HCT116 (cell line): ENCODE measurements at regions not wholly inside any gene's neighbourhood (a gene's known extent, or its start where the extent isn't known, plus 50 kb on each side); places are given as distances from the start of the nearest gene placed in this dataset.
"Not testable (repeated sequence)": the region's sequence is repeated elsewhere in the genome, so short reads cannot be mapped to it uniquely, and the experiment has no call there.

Source experiments
- ATAC-seq: fragments of 200-7000 bp; cut with Tn5 transposase; 2 replicates; pipeline ENCODE4 v1.9.1; 2020; ENCODE audit warnings: mild to moderate bottlenecking, moderate library complexity
- BruUV-seq: library from RNA; stranded (reverse); fragments of 400-500 nt; replicated peaks from 2 replicates; lab custom pipeline; 2021; lab: Mats Ljungman, UMichigan
- CTCF ChIA-PET: fragments of 300-600 bp; sonication (Branson Sonifier 250); formaldehyde crosslinking; loops from one replicate; lab custom pipeline; 2021; ENCODE audit warnings: antibody characterized with exemption; lab: Charles Lee
- POLR2A ChIA-PET: fragments of 300-600, 350-600 bp; sonication (Branson Sonifier 250); formaldehyde crosslinking; loops from one replicate; lab custom pipeline; 2021; ENCODE audit warnings: antibody characterized with exemption; lab: Charles Lee
- RAD21 ChIA-PET, 2 experiments: fragments of 300-600 bp; sonication (Branson Sonifier 250); formaldehyde crosslinking; loops; one replicate each; lab custom pipeline; 2023; ENCODE audit warnings: low total read pairs in 2 of 2; ENCODE audit not compliant: uncharacterized antibody in 2 of 2, unreplicated experiment in 2 of 2, low non-redundant PET in 1 of 2; lab: Charles Lee
- DNase-seq: peaks from one replicate; pipeline ENCODE4 v3.0.0-alpha.2; 2010; ENCODE audit warnings: low read depth, low spot score
- H2AFZ ChIP-seq: fragments of 200-600 bp; shearing (Covaris generic), sonication (generic); 2 replicates; pipeline ENCODE4 v1.6.1; 2017; ENCODE audit warnings: low read depth, mixed run types, mixed read lengths, antibody characterized with exemption, low read length; ENCODE audit not compliant: poor library complexity, severe bottlenecking
- H3K27ac ChIP-seq: 2 replicates; pipeline ENCODE4 v1.5.1; 2012; ENCODE audit warnings: low read depth, low read length
- H3K27me3 ChIP-seq: fragments of 200-600 bp; sonication (generic); 2 replicates; pipeline ENCODE4 v1.6.1; 2016; ENCODE audit warnings: mixed run types, low read length, mixed read lengths; ENCODE audit not compliant: insufficient read depth
- H3K36me3 ChIP-seq, 2 experiments: fragments of 200-500 bp in 1 of 2; fragments of 200-600 bp in 1 of 2; sonication (Bioruptor generic) in 1 of 2; sonication (generic) in 1 of 2; 2 replicates each; pipeline versions ENCODE4 v1.5.1 to v1.6.1; 2014 to 2016; ENCODE audit warnings: low read length in 2 of 2, inconsistent platforms in 1 of 2, mixed read lengths in 1 of 2, mixed run types in 1 of 2; ENCODE audit not compliant: insufficient read depth in 2 of 2, control insufficient read depth in 1 of 2
- H3K4me1 ChIP-seq, 2 experiments: fragments of 200-600 bp in 1 of 2; sonication (generic) in 1 of 2; 2 replicates each; pipeline versions ENCODE4 v1.5.1 to v1.6.1; 2012 to 2017; ENCODE audit warnings: low read length in 2 of 2, inconsistent platforms in 1 of 2, mild to moderate bottlenecking in 1 of 2, mixed read lengths in 1 of 2, mixed run types in 1 of 2, moderate library complexity in 1 of 2; ENCODE audit not compliant: insufficient read depth in 2 of 2, control insufficient read depth in 1 of 2
- H3K4me2 ChIP-seq: fragments of 200-600 bp; sonication (generic); 2 replicates; pipeline ENCODE4 v1.6.1; 2017; ENCODE audit warnings: mixed run types, low read length, mixed read lengths
- H3K4me3 ChIP-seq, 2 experiments: fragments of 200-600 bp in 1 of 2; sonication (generic) in 1 of 2; replicated peaks in 1 of 2; 2 replicates each; pipeline ENCODE4 v1.5.1; 2011 to 2016; ENCODE audit warnings: low read length in 2 of 2, control low read depth in 1 of 2, low read depth in 1 of 2, mild to moderate bottlenecking in 1 of 2, mixed read lengths in 1 of 2, mixed run types in 1 of 2
- H3K79me2 ChIP-seq: fragments of 200-600 bp; sonication (generic); 2 replicates; pipeline ENCODE4 v1.6.1; 2017; ENCODE audit warnings: mild to moderate bottlenecking, mixed run types, low read length, moderate library complexity, mixed read lengths; ENCODE audit not compliant: insufficient read depth
- H3K9ac ChIP-seq: fragments of 200-600 bp; sonication (generic); 2 replicates; pipeline ENCODE4 v1.6.1; 2016; ENCODE audit warnings: low read length, mixed read lengths
- H3K9me2 ChIP-seq: fragments of 200-600 bp; sonication (generic), shearing (Covaris generic); 2 replicates; pipeline ENCODE4 v1.6.1; 2017; ENCODE audit warnings: mixed run types, mild to moderate bottlenecking, moderate library complexity; ENCODE audit not compliant: insufficient read depth
- H3K9me3 ChIP-seq, 2 experiments: fragments of 200-500 bp in 1 of 2; fragments of 200-600 bp in 1 of 2; sonication (Bioruptor generic) in 1 of 2; sonication (generic) in 1 of 2; 2 replicates each; pipeline ENCODE4 v1.6.1; 2014 to 2017; ENCODE audit warnings: low read length in 2 of 2, mixed read lengths in 2 of 2, inconsistent platforms in 1 of 2, low read depth in 1 of 2, mild to moderate bottlenecking in 1 of 2, mixed run types in 1 of 2, moderate library complexity in 1 of 2; ENCODE audit not compliant: control insufficient read depth in 1 of 2, insufficient read depth in 1 of 2
- H4K20me1 ChIP-seq: fragments of 200-600 bp; sonication (generic), shearing (Covaris generic); 2 replicates; pipeline ENCODE4 v1.6.1; 2017; ENCODE audit warnings: mixed run types, mild to moderate bottlenecking, moderate library complexity; ENCODE audit not compliant: insufficient read depth
- EGR1 ChIP-seq: IDR thresholded peaks from 2 replicates; pipeline ENCODE4 v1.6.1; 2012; ENCODE audit warnings: low read depth
- ELF1 ChIP-seq: IDR thresholded peaks from 2 replicates; pipeline ENCODE4 v1.6.1; 2012; ENCODE audit warnings: low read depth, borderline replicate concordance
- FOSL1 ChIP-seq: IDR thresholded peaks from 2 replicates; pipeline ENCODE4 v1.6.1; 2012; ENCODE audit warnings: low read depth
- JUND ChIP-seq: IDR thresholded peaks from 2 replicates; pipeline ENCODE4 v1.6.1; 2012
- MAX ChIP-seq: IDR thresholded peaks from 2 replicates; pipeline ENCODE4 v1.6.1; 2012
- POLR2AphosphoS5 ChIP-seq: IDR thresholded peaks from 2 replicates; pipeline ENCODE4 v1.6.1; 2011; ENCODE audit warnings: mild to moderate bottlenecking, low read depth, low read length, moderate library complexity
- RAD21 ChIP-seq: IDR thresholded peaks from 2 replicates; pipeline ENCODE4 v1.6.1; 2012; ENCODE audit warnings: low read depth, mild to moderate bottlenecking
- ZBTB33 ChIP-seq: IDR thresholded peaks from 2 replicates; pipeline ENCODE4 v1.6.1; 2011; ENCODE audit warnings: mild to moderate bottlenecking, low read length, moderate library complexity; ENCODE audit not compliant: insufficient replicate concordance; ENCODE audit errors: extremely low read depth
- intact Hi-C: fragments of 100-400 bp; cut with micrococcal nuclease; formaldehyde crosslinking; loops from 2 replicates; pipeline ENCODE4 v1.10.0; 2022

GRCh38 chr13:71350886-71351285 is 516.1 kb downstream of the DACH1 start:
- no peaks in the 10 kb centered on the region for H3K27me3 ChIP-seq
- no peak for ATAC-seq
- no peak overlapping the region for H3K4me3 ChIP-seq
- H3K79me2 ChIP-seq = no peaks in the 10 kb centered on the region
- H3K27ac ChIP-seq = no peak overlapping the region
- no peak overlapping the region for H3K4me2 ChIP-seq
- intact Hi-C loops = no loop called here
- H4K20me1 ChIP-seq = no peaks in the 10 kb centered on the region
- ChIA-PET CTCF (no interaction called here), POLR2A (no interaction called here), RAD21 (no interaction called here)
- no peaks in the 10 kb centered on the region for H3K36me3 ChIP-seq
- no peaks in the 10 kb centered on the region for H3K9me2 ChIP-seq
- no TSS peak for BruUV-seq
- DNase-seq = no peak
- no peaks in the 10 kb centered on the region for H3K4me1 ChIP-seq
- no peaks in the 10 kb centered on the region; a peak in 1 of 4 replicates for H3K9me3 ChIP-seq
- H3K9ac ChIP-seq = no peak overlapping the region
- TF ChIP-seq MAX = no peak
- no peak for TF ChIP-seq EGR1
- no peak for TF ChIP-seq RAD21
- no peak for TF ChIP-seq ZBTB33
- no peak for TF ChIP-seq FOSL1
- no peak for TF ChIP-seq ELF1
- no peak for TF ChIP-seq JUND
- TF ChIP-seq POLR2AphosphoS5 = no peak
- no peak overlapping the region for H2AFZ ChIP-seq

- BruUV-seq, intact Hi-C loops, H2AFZ ChIP-seq, ATAC-seq, H4K20me1 ChIP-seq, H3K27me3 ChIP-seq, H3K79me2 ChIP-seq, H3K9me2 ChIP-seq, H3K36me3 ChIP-seq, RAD21 ChIA-PET, H3K4me1 ChIP-seq, H3K9me3 ChIP-seq, H3K9ac ChIP-seq, CTCF ChIA-PET, H3K4me2 ChIP-seq, H3K27ac ChIP-seq, POLR2A ChIA-PET, H3K4me3 ChIP-seq, DNase-seq: not testable (repeated sequence)
These were observed 521.1 kb downstream of the DACH1 start for GRCh38 chr13:71345856-71346255.
